NB4 (cell line): ENCODE measurements at regions not wholly inside any gene's neighbourhood (a gene's known extent, or its start where the extent isn't known, plus 50 kb on each side); places are given as distances from the start of the nearest gene placed in this dataset.

Experiments
- DNase-seq: peaks from one replicate; pipeline ENCODE4 v3.0.0; 2010; ENCODE audit warnings: low read depth
- H3K4me3 ChIP-seq: one replicate; pipeline ENCODE4 v1.5.1; 2011; ENCODE audit warnings: mild to moderate bottlenecking, low read depth, low read length, moderate library complexity
- MYC ChIP-seq: IDR thresholded peaks from 2 replicates; pipeline ENCODE4 v1.6.1; 2011; ENCODE audit warnings: low read depth, low read length
- POLR2A ChIP-seq: IDR thresholded peaks from 2 replicates; pipeline ENCODE4 v1.6.1; 2011; ENCODE audit warnings: mild to moderate bottlenecking; ENCODE audit not compliant: insufficient read length; ENCODE audit errors: extremely low read depth
- TF ChIP-seq, protein P1 (sequence below): IDR thresholded peaks from one replicate; pipeline ENCODE4 v1.5.1; 2012; ENCODE audit warnings: low read depth, low read length
- TF ChIP-seq, protein P2 (sequence below): IDR thresholded peaks from 2 replicates; pipeline ENCODE4 v1.6.1; 2011; ENCODE audit warnings: low read depth, low read length

DNA sequence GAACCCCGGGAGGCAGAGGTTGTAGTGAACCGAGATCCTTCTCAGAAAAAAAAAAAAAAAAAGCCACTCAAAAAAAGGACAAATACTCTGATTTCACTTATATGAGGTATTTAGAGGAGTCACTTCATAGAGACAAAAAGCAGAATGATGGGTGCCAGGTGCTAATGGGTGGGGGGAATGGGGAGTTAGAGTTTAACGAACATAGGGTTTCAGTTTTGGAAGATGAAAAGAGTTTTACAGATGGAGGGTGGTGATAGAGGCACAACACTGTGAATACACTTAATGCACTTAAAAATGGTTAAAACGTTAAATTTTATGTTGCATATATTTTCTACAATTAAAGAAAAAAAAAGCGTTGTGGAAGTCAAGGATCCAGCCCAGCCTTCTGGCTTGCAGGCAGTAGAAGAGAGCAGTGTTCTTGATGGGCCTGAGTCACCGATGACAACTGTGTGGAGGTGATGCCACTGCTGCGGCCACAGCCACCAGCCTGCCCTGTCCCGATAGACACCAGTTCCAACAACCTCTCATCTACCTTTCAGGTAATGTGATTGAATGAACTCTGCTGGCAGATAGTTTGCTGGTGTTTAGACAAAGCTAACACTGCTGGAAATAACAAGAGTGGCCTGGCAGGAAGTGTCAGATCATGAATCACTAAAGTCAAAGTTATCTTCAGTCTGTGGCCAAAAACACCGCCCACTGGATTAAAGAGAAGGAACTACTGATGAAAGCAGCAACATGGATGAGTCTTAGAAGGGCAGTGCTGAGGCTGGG, 49.9 kb upstream of the COX10 start:
- TF ChIP-seq POLR2A (no peak), MYC (no peak)
- TF ChIP-seq, protein P1, sequence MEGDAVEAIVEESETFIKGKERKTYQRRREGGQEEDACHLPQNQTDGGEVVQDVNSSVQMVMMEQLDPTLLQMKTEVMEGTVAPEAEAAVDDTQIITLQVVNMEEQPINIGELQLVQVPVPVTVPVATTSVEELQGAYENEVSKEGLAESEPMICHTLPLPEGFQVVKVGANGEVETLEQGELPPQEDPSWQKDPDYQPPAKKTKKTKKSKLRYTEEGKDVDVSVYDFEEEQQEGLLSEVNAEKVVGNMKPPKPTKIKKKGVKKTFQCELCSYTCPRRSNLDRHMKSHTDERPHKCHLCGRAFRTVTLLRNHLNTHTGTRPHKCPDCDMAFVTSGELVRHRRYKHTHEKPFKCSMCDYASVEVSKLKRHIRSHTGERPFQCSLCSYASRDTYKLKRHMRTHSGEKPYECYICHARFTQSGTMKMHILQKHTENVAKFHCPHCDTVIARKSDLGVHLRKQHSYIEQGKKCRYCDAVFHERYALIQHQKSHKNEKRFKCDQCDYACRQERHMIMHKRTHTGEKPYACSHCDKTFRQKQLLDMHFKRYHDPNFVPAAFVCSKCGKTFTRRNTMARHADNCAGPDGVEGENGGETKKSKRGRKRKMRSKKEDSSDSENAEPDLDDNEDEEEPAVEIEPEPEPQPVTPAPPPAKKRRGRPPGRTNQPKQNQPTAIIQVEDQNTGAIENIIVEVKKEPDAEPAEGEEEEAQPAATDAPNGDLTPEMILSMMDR = no peak
- TF ChIP-seq, protein P2, sequence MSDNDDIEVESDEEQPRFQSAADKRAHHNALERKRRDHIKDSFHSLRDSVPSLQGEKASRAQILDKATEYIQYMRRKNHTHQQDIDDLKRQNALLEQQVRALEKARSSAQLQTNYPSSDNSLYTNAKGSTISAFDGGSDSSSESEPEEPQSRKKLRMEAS = no peak
- H3K4me3 ChIP-seq = no peak overlapping the region
- peak; percentile 26 for DNase-seq
